ENCODE measurements at regions not wholly inside any gene's neighbourhood (a gene's known extent, or its start where the extent isn't known, plus 50 kb on each side); places are given as distances from the start of the nearest gene placed in this dataset.

DNA sequence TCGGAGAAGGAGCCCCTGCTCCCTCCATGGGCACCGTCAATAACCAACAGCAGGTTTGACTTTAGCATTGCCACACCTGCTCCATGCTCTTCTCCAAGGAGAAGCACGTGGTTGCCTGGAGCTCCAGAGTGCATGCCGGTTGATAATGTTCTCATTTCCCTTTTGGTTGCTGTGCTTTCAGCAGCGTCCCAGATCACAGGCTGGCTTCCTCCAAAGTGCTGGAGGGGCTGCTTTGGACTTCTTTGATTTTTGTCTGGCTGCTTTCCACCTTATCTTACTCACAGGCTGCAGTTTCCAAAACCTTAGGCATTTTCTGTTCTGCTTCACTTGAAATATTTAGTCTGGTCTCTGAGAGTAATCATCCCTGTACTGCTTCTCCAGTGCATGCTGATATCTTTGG, 123.8 kb upstream of the IRS2 start:
- H3K9me3 ChIP-seq (ENCODE audit: control insufficient read depth in 2 of 3, insufficient read depth in 1 of 3, low read length in 3 of 3): no peaks in the 10 kb centered on the region
- DNase-seq: no peak
- H3K4me3 ChIP-seq (ENCODE audit: low read length in 3 of 3): no peak overlapping the region
- no peak overlapping the region for H3K9ac ChIP-seq (ENCODE audit: low read length in 3 of 3)
- no peaks in the 10 kb centered on the region for H3K27me3 ChIP-seq (ENCODE audit: control insufficient read depth, insufficient read depth, low read length)
- no peak overlapping the region for H3K27ac ChIP-seq (ENCODE audit: low read depth in 2 of 2, low read length in 2 of 2)
- no peaks in the 10 kb centered on the region for H3K4me1 ChIP-seq (ENCODE audit: control insufficient read depth in 2 of 3, insufficient read depth in 2 of 3, low read depth in 1 of 3, low read length in 3 of 3)
- TF ChIP-seq, protein P1, sequence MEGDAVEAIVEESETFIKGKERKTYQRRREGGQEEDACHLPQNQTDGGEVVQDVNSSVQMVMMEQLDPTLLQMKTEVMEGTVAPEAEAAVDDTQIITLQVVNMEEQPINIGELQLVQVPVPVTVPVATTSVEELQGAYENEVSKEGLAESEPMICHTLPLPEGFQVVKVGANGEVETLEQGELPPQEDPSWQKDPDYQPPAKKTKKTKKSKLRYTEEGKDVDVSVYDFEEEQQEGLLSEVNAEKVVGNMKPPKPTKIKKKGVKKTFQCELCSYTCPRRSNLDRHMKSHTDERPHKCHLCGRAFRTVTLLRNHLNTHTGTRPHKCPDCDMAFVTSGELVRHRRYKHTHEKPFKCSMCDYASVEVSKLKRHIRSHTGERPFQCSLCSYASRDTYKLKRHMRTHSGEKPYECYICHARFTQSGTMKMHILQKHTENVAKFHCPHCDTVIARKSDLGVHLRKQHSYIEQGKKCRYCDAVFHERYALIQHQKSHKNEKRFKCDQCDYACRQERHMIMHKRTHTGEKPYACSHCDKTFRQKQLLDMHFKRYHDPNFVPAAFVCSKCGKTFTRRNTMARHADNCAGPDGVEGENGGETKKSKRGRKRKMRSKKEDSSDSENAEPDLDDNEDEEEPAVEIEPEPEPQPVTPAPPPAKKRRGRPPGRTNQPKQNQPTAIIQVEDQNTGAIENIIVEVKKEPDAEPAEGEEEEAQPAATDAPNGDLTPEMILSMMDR (IDR thresholded peaks at IDR 0.05; ENCODE audit: borderline replicate concordance, extremely low read depth, insufficient read depth): no peak
- intact Hi-C loops (cut with DNase I): no loop called here
- H3K36me3 ChIP-seq (ENCODE audit: control insufficient read depth in 2 of 3, insufficient read depth in 3 of 3, low read length in 3 of 3): no peaks in the 10 kb centered on the region
- FAIRE-seq: no peak

DNA sequence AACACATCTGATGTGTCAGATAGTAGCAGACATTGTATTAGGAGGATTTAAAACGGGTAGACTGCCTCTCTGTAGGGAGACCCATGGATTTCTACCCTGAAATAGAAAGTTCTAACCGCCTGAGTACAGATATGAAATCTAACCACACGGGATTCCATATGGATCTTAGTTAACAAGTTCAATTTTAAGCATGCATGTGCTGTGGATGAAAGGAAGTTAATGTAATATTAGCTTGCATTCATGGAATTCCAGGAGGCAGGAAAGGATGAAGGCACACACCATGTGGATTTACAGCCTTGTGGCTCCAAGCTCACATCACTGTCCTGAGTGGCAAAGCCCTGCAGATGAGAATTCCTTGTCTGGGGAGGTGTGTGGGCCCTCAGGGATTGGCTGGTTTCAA, 120.6 kb upstream of the IRS2 start:
- Histone ChIP-seq H3K27me3 (ENCODE audit: control insufficient read depth, insufficient read depth, low read length) (no peaks in the 10 kb centered on the region), H3K9me3 (ENCODE audit: control insufficient read depth in 2 of 3, insufficient read depth in 1 of 3, low read length in 3 of 3) (no peaks in the 10 kb centered on the region), H3K4me1 (ENCODE audit: control insufficient read depth in 2 of 3, insufficient read depth in 2 of 3, low read depth in 1 of 3, low read length in 3 of 3) (no peaks in the 10 kb centered on the region), H3K4me3 (ENCODE audit: low read length in 3 of 3) (no peak overlapping the region), H3K9ac (ENCODE audit: low read length in 3 of 3) (no peak overlapping the region), H3K27ac (ENCODE audit: low read depth in 2 of 2, low read length in 2 of 2) (no peak overlapping the region), H3K36me3 (ENCODE audit: control insufficient read depth in 2 of 3, insufficient read depth in 3 of 3, low read length in 3 of 3) (no peaks in the 10 kb centered on the region)
- DNase-seq (no peak), FAIRE-seq (no peak)
- intact Hi-C loops (cut with DNase I): no loop called here
- TF ChIP-seq, protein P1 (IDR thresholded peaks at IDR 0.05; ENCODE audit: borderline replicate concordance, extremely low read depth, insufficient read depth): no peak

DNA sequence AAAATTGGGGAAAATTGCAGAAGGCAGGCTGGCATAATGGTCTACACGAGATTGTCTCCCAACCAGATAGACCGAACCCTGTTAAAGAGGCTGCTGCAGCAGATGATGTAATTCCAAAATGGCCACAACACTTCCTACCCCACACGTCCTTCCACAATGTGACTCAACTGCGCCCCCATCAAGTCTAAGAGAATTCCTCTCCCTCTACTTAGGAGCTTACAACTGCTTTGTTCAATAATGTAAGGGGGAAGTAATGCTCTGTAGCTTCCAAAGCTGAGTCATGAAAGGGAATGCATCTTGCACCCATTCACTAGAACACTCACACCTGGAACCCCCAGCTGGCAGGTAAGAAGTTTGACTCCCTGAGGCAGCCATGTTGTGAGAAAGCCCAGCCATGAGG, 117.8 kb upstream of the IRS2 start:
- H3K9me3 ChIP-seq (ENCODE audit: control insufficient read depth in 2 of 3, insufficient read depth in 1 of 3, low read length in 3 of 3): no peaks in the 10 kb centered on the region
- no peak overlapping the region for H3K4me3 ChIP-seq (ENCODE audit: low read length in 3 of 3)
- intact Hi-C loops (cut with DNase I): no loop called here
- TF ChIP-seq, protein P1 (IDR thresholded peaks at IDR 0.05; ENCODE audit: borderline replicate concordance, extremely low read depth, insufficient read depth): no peak
- no peaks in the 10 kb centered on the region for H3K4me1 ChIP-seq (ENCODE audit: control insufficient read depth in 2 of 3, insufficient read depth in 2 of 3, low read depth in 1 of 3, low read length in 3 of 3)
- H3K9ac ChIP-seq (ENCODE audit: low read length in 3 of 3): no peak overlapping the region
- no peak for FAIRE-seq
- H3K27me3 ChIP-seq (ENCODE audit: control insufficient read depth, insufficient read depth, low read length): no peaks in the 10 kb centered on the region
- no peak overlapping the region for H3K27ac ChIP-seq (ENCODE audit: low read depth in 2 of 2, low read length in 2 of 2)
- no peaks in the 10 kb centered on the region for H3K36me3 ChIP-seq (ENCODE audit: control insufficient read depth in 2 of 3, insufficient read depth in 3 of 3, low read length in 3 of 3)
- DNase-seq: no peak

DNA sequence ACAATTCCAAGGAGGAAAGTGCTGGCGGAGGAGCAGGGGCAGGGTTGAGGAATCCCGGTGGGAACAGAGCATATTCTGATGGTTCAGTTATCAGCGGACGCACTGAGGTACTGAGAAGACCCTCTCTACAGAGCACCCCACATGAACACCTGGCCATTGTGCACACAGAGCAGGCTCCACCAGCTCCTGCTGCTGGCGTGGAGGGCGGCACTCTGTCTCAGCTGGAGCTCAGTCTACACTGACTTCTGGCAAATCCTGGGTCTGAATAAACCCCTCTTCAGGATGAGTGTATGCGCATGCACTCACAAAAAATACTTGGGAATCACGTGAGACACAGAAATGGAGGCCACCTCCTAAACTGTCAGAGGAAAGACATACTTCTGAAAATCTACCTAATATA, 114.4 kb upstream of the IRS2 start:
- TF ChIP-seq, protein P1 (IDR thresholded peaks at IDR 0.05; ENCODE audit: borderline replicate concordance, extremely low read depth, insufficient read depth): no peak
- Histone ChIP-seq H3K27ac (ENCODE audit: low read depth in 2 of 2, low read length in 2 of 2) (no peak overlapping the region), H3K36me3 (ENCODE audit: control insufficient read depth in 2 of 3, insufficient read depth in 3 of 3, low read length in 3 of 3) (no peaks in the 10 kb centered on the region), H3K4me1 (ENCODE audit: control insufficient read depth in 2 of 3, insufficient read depth in 2 of 3, low read depth in 1 of 3, low read length in 3 of 3) (no peaks in the 10 kb centered on the region), H3K9ac (ENCODE audit: low read length in 3 of 3) (no peak overlapping the region), H3K9me3 (ENCODE audit: control insufficient read depth in 2 of 3, insufficient read depth in 1 of 3, low read length in 3 of 3) (no peaks in the 10 kb centered on the region), H3K27me3 (ENCODE audit: control insufficient read depth, insufficient read depth, low read length) (no peaks in the 10 kb centered on the region), H3K4me3 (ENCODE audit: low read length in 3 of 3) (no peak overlapping the region)
- FAIRE-seq (no peak), DNase-seq (no peak)
- intact Hi-C loops (cut with DNase I): no loop called here

Measured in kidney (tissue), 13 donors.